ENCODE measurements at regions not wholly inside any gene's neighbourhood (a gene's known extent, or its start where the extent isn't known, plus 50 kb on each side); places are given as distances from the start of the nearest gene placed in this dataset.

- no peaks in the 10 kb centered on the region for H3K27me3 Mint-ChIP-seq (ENCODE audit: low read depth)
- ATAC-seq, result no peak
- no peak overlapping the region for H3K27ac Mint-ChIP-seq
- H3K36me3 Mint-ChIP-seq (ENCODE audit: low read depth), result no peaks in the 10 kb centered on the region
- ChIA-PET POLR2A (no interaction called here), CTCF (no interaction called here)
- DNase-seq, result no peak
- no peaks in the 10 kb centered on the region for H3K9me3 Mint-ChIP-seq (ENCODE audit: insufficient read depth)
- no peak overlapping the region for H3K4me3 Mint-ChIP-seq
- no peaks in the 10 kb centered on the region for H3K4me1 Mint-ChIP-seq (ENCODE audit: low read depth)
Observed at GRCh38 chr3:135310317-135310716, 515.3 kb downstream of the EPHB1 start.

DNA sequence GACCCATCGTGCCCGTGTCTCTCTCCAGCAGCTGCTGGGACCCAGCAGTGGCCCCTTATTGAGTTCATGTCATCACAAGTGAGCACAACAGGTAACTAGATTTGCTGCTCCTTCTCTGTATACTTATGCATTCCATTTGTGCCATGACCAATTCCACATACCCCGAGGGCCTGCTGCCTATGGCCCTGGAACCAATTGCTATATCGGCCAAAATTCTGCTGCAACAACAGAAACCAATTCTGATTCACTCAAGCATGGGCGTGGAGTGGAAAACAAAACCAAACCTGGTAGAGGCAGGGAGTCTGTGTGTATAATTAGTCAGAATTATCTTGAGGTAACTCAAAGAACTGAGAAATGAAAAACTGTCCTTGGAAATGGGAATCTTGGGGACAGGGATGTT lies 516.6 kb downstream of the EPHB1 start:
- DNase-seq (no peak), ATAC-seq (no peak)
- Mint-ChIP-seq H3K36me3 (ENCODE audit: low read depth) (no peaks in the 10 kb centered on the region), H3K27me3 (ENCODE audit: low read depth) (no peaks in the 10 kb centered on the region), H3K9me3 (ENCODE audit: insufficient read depth) (no peaks in the 10 kb centered on the region), H3K4me1 (ENCODE audit: low read depth) (no peaks in the 10 kb centered on the region), H3K4me3 (no peak overlapping the region), H3K27ac (no peak overlapping the region)
- ChIA-PET POLR2A (no interaction called here), CTCF (no interaction called here)

GRCh38 chr3:135314237-135314636 lies 519.2 kb downstream of the EPHB1 start:
- ATAC-seq, result no peak
- DNase-seq, result no peak
- Mint-ChIP-seq H3K27ac (no peak overlapping the region), H3K27me3 (ENCODE audit: low read depth) (no peaks in the 10 kb centered on the region), H3K4me1 (ENCODE audit: low read depth) (no peaks in the 10 kb centered on the region), H3K36me3 (ENCODE audit: low read depth) (no peaks in the 10 kb centered on the region), H3K9me3 (ENCODE audit: insufficient read depth) (no peaks in the 10 kb centered on the region), H3K4me3 (no peak overlapping the region)
- ChIA-PET CTCF (no interaction called here), POLR2A (interaction anchor here (0.6 kb wide), 1 partner anchor 10 kb away, joined by 3 read pairs; no protein-coding TSS in a partner anchor)

DNA sequence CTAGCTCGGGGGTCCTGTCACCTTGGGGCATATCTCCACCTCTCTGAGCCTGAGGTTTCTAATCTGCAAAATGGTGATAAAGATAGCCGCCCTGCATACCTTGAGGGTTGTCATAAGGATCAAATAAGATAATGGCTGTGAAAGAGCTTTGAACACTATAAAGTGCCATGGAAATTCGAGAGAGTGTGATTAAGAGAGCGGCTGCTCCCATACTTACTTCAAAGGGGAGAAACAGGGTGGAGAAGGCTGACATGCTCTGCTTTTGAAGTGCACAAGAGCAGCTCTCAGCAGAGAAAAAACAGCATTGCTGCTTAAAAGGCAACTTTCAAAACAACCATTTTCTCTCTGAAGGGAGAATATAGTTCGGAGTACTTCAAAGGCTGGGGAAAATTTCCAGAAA lies 529.2 kb downstream of the EPHB1 start:
- CTCF ChIA-PET, result no interaction called here
- Mint-ChIP-seq H3K4me1 (ENCODE audit: low read depth) (no peaks in the 10 kb centered on the region), H3K27ac (no peak overlapping the region), H3K27me3 (ENCODE audit: low read depth) (no peaks in the 10 kb centered on the region), H3K36me3 (ENCODE audit: low read depth) (no peaks in the 10 kb centered on the region), H3K9me3 (ENCODE audit: insufficient read depth) (no peaks in the 10 kb centered on the region), H3K4me3 (no peak overlapping the region)
- ATAC-seq (no peak), DNase-seq (no peak)
- POLR2A ChIA-PET, result no interaction called here

DNA sequence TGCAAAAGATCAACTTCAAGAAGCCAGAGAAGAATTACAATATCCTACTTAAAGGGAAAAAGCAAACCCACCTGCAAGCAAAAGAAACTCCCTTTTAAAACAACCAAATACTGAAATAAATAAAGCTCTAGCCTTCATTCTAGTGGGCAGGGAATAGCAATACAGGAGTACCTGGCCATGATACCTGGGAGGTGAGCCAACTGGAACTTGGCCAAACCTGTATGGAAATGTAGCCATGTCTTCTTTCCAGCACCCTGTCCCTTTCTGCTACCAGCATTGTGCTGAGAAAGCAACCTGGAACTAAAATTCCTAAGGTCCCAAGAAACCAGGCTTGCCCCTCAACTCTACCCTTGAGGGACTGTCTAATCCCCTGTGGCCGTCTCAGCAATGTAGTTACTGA lies 530.0 kb downstream of the EPHB1 start:
- ChIA-PET CTCF (no interaction called here), POLR2A (no interaction called here)
- DNase-seq (no peak), ATAC-seq (no peak)
- no peaks in the 10 kb centered on the region for H3K4me1 Mint-ChIP-seq (ENCODE audit: low read depth)
- H3K27ac Mint-ChIP-seq, result no peak overlapping the region
- H3K27me3 Mint-ChIP-seq (ENCODE audit: low read depth), result no peaks in the 10 kb centered on the region
- no peaks in the 10 kb centered on the region for H3K36me3 Mint-ChIP-seq (ENCODE audit: low read depth)
- no peaks in the 10 kb centered on the region for H3K9me3 Mint-ChIP-seq (ENCODE audit: insufficient read depth)
- H3K4me3 Mint-ChIP-seq, result no peak overlapping the region

- DNase-seq (no peak), ATAC-seq (no peak)
- Mint-ChIP-seq H3K27me3 (ENCODE audit: low read depth) (no peaks in the 10 kb centered on the region), H3K9me3 (ENCODE audit: insufficient read depth) (no peaks in the 10 kb centered on the region), H3K27ac (no peak overlapping the region), H3K36me3 (ENCODE audit: low read depth) (no peaks in the 10 kb centered on the region), H3K4me1 (ENCODE audit: low read depth) (no peaks in the 10 kb centered on the region), H3K4me3 (no peak overlapping the region)
- ChIA-PET CTCF (no interaction called here), POLR2A (no interaction called here)
Observed at GRCh38 chr3:135325726-135326235, 530.7 kb downstream of the EPHB1 start.

DNA sequence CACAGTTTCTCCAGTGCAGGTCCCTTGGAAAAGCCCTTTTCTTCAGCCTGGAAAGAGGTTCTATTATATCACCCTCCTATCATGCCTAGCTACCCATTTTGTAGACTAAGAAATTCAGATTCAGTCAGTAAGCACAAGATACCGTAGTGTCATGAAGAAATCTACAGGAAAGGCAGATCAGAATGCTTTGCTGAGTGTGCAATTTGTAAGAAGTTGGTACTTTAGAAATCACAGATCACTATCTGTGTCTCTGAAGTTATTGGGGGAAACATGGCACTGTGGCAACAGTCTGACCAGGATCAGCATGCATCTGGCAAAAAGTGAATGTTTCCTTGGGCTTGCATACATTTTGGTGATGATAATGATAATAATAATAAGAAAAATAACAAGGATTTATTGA lies 531.8 kb downstream of the EPHB1 start:
- no peaks in the 10 kb centered on the region for H3K27me3 Mint-ChIP-seq (ENCODE audit: low read depth)
- H3K4me1 Mint-ChIP-seq (ENCODE audit: low read depth), result no peaks in the 10 kb centered on the region
- ChIA-PET CTCF (no interaction called here), POLR2A (no interaction called here)
- no peak for ATAC-seq
- H3K4me3 Mint-ChIP-seq, result no peak overlapping the region
- DNase-seq, result no peak
- no peaks in the 10 kb centered on the region for H3K36me3 Mint-ChIP-seq (ENCODE audit: low read depth)
- no peaks in the 10 kb centered on the region for H3K9me3 Mint-ChIP-seq (ENCODE audit: insufficient read depth)
- no peak overlapping the region for H3K27ac Mint-ChIP-seq

DNA sequence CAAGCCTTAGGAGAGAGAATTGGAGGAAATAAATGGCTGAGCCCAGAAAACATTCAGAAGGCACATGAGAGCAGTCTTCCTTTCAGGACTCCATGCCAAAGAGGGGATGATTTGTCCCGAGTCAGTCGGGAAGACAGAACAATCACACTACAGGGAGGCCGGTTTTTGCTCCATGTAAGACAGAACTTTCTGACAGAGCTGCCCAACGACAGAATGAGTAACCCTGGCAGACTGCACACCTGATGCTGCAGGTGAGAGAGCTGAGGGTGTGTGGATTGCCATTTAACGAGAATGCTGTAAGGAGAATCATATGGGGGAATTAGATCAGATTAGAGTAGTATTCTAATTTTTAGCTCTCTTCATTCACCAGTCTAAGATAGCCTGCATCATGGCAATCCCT lies 533.0 kb downstream of the EPHB1 start:
- H3K27ac Mint-ChIP-seq, result no peak overlapping the region
- H3K9me3 Mint-ChIP-seq (ENCODE audit: insufficient read depth), result no peaks in the 10 kb centered on the region
- ChIA-PET POLR2A (no interaction called here), CTCF (no interaction called here)
- no peak for DNase-seq
- H3K4me1 Mint-ChIP-seq (ENCODE audit: low read depth), result no peaks in the 10 kb centered on the region
- no peaks in the 10 kb centered on the region for H3K27me3 Mint-ChIP-seq (ENCODE audit: low read depth)
- no peaks in the 10 kb centered on the region for H3K36me3 Mint-ChIP-seq (ENCODE audit: low read depth)
- no peak overlapping the region for H3K4me3 Mint-ChIP-seq
- no peak for ATAC-seq

DNA sequence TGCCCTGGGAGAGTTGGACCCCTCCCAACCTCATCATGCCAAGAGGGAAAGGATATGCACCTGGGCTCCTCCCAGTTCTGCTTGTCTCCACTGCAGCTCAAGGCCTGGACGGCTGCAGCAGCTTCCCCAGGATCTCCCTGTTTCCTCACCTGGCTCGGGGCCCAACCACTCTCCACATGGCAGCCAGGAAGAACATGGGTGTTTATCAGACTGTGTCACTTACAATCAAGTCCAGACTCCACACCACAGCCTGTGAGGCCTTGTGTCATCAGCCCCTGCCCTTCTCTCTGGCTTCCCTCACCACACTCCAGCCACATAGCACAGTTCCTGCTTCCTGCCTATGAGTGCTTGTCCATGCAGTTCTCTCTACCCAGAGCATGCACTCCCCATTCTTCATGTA lies 534.4 kb downstream of the EPHB1 start:
- Mint-ChIP-seq H3K36me3 (ENCODE audit: low read depth) (no peaks in the 10 kb centered on the region), H3K4me3 (no peak overlapping the region), H3K4me1 (ENCODE audit: low read depth) (no peaks in the 10 kb centered on the region), H3K9me3 (ENCODE audit: insufficient read depth) (no peaks in the 10 kb centered on the region), H3K27me3 (ENCODE audit: low read depth) (no peaks in the 10 kb centered on the region), H3K27ac (no peak overlapping the region)
- CTCF ChIA-PET, result no interaction called here
- POLR2A ChIA-PET, result no interaction called here
- no peak for ATAC-seq
- no peak for DNase-seq

DNA sequence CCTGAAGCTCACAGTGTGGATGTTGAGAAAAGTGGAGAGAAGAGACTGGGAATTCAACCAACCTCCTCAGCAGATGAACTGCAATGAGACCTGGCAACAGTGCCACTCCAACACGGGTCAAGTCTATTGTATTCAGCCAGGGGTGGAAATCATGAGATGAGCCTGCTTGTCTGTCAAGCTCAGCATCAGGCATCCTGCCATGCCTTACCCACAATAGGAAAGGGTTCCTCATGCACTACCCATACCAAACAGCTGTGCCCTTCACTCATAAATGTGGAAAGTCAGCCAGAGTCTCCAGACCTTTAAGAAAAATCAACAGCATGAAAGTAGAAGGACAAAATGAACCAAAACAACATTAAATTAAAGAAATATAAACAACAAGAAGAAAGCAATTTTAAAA lies 542.1 kb downstream of the EPHB1 start:
- Mint-ChIP-seq H3K27me3 (ENCODE audit: low read depth) (no peaks in the 10 kb centered on the region), H3K4me3 (no peak overlapping the region), H3K9me3 (ENCODE audit: insufficient read depth) (no peaks in the 10 kb centered on the region), H3K36me3 (ENCODE audit: low read depth) (no peaks in the 10 kb centered on the region), H3K4me1 (ENCODE audit: low read depth) (no peaks in the 10 kb centered on the region), H3K27ac (no peak overlapping the region)
- ATAC-seq (no peak), DNase-seq (no peak)
- ChIA-PET CTCF (no interaction called here), POLR2A (no interaction called here)

GRCh38 chr3:135348690-135349089 lies 553.6 kb downstream of the EPHB1 start:
- no peak for DNase-seq
- no peak for ATAC-seq
- no peaks in the 10 kb centered on the region for H3K36me3 Mint-ChIP-seq (ENCODE audit: low read depth)
- peaks cover 4% of the 10 kb centered on the region for H3K9me3 Mint-ChIP-seq (ENCODE audit: insufficient read depth)
- no peaks in the 10 kb centered on the region for H3K27me3 Mint-ChIP-seq (ENCODE audit: low read depth)
- H3K4me1 Mint-ChIP-seq (ENCODE audit: low read depth), result no peaks in the 10 kb centered on the region
- no peak overlapping the region for H3K27ac Mint-ChIP-seq
- ChIA-PET CTCF (no interaction called here), POLR2A (no interaction called here)
- H3K4me3 Mint-ChIP-seq, result no peak overlapping the region

DNA sequence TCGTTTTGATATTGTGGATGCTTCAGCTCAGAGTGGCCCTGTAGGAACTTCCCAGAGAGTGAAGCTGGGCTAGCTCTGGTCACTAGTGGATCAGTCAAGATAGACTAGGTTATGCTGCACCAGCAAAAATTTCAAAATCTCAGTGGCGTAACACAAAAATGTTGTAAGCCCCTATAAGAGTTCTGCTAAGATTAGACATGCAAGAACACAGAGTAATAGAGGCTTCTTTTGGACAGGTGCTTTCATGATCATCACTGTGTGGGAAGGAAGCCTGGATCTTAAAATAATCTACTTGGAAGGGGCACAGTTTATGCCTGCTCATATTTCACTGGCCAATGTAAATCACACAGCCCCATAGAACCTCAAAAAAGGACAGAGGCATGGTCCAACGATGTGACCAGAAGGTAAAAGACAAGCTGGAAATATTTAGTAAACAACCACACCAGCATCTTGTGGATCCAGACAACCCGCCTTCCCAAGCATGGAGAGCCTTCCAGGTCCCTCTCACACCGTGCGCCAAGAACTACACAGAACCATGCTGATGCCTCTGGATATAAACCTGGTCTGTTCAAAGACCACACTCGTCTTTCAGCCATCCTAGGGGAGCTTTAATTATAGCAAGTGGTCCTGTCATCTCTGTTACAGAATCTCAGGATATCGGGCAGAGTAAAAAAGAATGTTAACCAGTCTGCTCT lies 554.3 kb downstream of the EPHB1 start:
- Mint-ChIP-seq H3K27ac (no peak overlapping the region), H3K36me3 (ENCODE audit: low read depth) (no peaks in the 10 kb centered on the region), H3K9me3 (ENCODE audit: insufficient read depth) (peaks cover 4% of the 10 kb centered on the region), H3K4me3 (no peak overlapping the region), H3K27me3 (ENCODE audit: low read depth) (no peaks in the 10 kb centered on the region), H3K4me1 (ENCODE audit: low read depth) (no peaks in the 10 kb centered on the region)
- ATAC-seq (no peak), DNase-seq (no peak)
- CTCF ChIA-PET, result no interaction called here
- POLR2A ChIA-PET, result no interaction called here

DNA sequence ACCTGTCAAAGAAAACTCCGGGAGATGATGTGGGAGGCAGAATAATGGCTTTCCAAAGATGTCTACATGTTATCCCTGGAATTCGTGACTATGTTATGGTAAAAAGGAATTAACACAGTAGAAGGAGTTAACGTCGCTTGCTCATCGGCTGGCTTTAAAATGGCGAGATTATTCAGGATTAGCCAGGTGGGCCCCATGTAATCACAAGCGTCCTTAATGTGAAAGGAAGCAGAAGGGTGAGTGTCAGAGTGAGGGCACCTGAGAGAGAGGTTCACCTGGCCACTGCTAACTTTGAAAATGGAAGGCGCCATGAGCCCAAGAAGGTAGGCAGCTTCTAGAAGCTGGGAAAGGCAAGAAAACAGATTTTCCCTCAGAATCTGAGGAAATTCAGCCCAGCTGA lies 557.2 kb downstream of the EPHB1 start:
- Mint-ChIP-seq H3K27me3 (ENCODE audit: low read depth) (no peaks in the 10 kb centered on the region), H3K36me3 (ENCODE audit: low read depth) (no peaks in the 10 kb centered on the region), H3K4me1 (ENCODE audit: low read depth) (no peaks in the 10 kb centered on the region), H3K27ac (no peak overlapping the region), H3K9me3 (ENCODE audit: insufficient read depth) (peaks cover 4% of the 10 kb centered on the region), H3K4me3 (no peak overlapping the region)
- ATAC-seq, result no peak
- no peak for DNase-seq
- POLR2A ChIA-PET, result no interaction called here
- CTCF ChIA-PET, result no interaction called here
